PC-3 (cell line): ENCODE measurements at regions not wholly inside any gene's neighbourhood (a gene's known extent, or its start where the extent isn't known, plus 50 kb on each side); places are given as distances from the start of the nearest gene placed in this dataset.

Experiments
- ATAC-seq: fragments of 200-7000 bp; cut with Tn5 transposase; 2 replicates; pipeline ENCODE4 v1.9.1; 2020; ENCODE audit warnings: mild to moderate bottlenecking, moderate library complexity
- BruUV-seq: library from RNA; stranded (reverse); fragments of 400-500 nt; replicated peaks from 2 replicates; lab custom pipeline; 2021; lab: Mats Ljungman, UMichigan
- CTCF ChIA-PET: fragments of 300-600 bp; sonication (Branson Sonifier 250); formaldehyde crosslinking; loops from one replicate; lab custom pipeline; 2022; ENCODE audit warnings: antibody characterized with exemption; lab: Charles Lee
- POLR2A ChIA-PET: fragments of 300-600 bp; sonication (Branson Sonifier 250); formaldehyde crosslinking; loops from one replicate; lab custom pipeline; 2022; ENCODE audit warnings: antibody characterized with exemption; ENCODE audit not compliant: unreplicated experiment; lab: Charles Lee
- DNase-seq: peaks from one replicate; pipeline ENCODE4 v3.0.0-alpha.2; 2015
- H2AFZ ChIP-seq: fragments of 300-600 bp; sonication (generic); 2 replicates; pipeline ENCODE4 v1.6.0; 2016; ENCODE audit warnings: antibody characterized with exemption, low read length
- H3F3A ChIP-seq: fragments of 300-600 bp; sonication (generic); one replicate; pipeline ENCODE4 v1.6.0; 2017; ENCODE audit warnings: antibody characterized with exemption, low read length, control low read depth, mild to moderate bottlenecking; ENCODE audit not compliant: unreplicated experiment
- H3K27ac ChIP-seq: fragments of 300-600 bp; sonication (generic); 2 replicates; pipeline ENCODE4 v1.5.1; 2016; ENCODE audit warnings: mild to moderate bottlenecking, low read length
- H3K27me3 ChIP-seq: fragments of 300-600 bp; sonication (generic); 2 replicates; pipeline ENCODE4 v1.6.1; 2016; ENCODE audit warnings: low read length, mixed read lengths
- H3K36me3 ChIP-seq: fragments of 300-600 bp; sonication (generic); 2 replicates; pipeline ENCODE4 v1.6.1; 2016; ENCODE audit warnings: low read depth, mixed run types, low read length, mixed read lengths
- H3K4me1 ChIP-seq: fragments of 300-600 bp; sonication (generic); 2 replicates; pipeline ENCODE4 v1.5.1; 2016; ENCODE audit warnings: low read length; ENCODE audit not compliant: insufficient read depth
- H3K4me2 ChIP-seq: fragments of 300-600 bp; sonication (generic); 2 replicates; pipeline ENCODE4 v1.6.0; 2016; ENCODE audit warnings: low read length
- H3K4me3 ChIP-seq: fragments of 300-600 bp; sonication (generic); 2 replicates; pipeline ENCODE4 v1.5.1; 2016; ENCODE audit warnings: mild to moderate bottlenecking, low read length, mixed read lengths
- H3K79me2 ChIP-seq: fragments of 300-600 bp; sonication (generic); 2 replicates; pipeline ENCODE4 v1.6.1; 2017; ENCODE audit warnings: low read length, mixed read lengths
- H3K9ac ChIP-seq: fragments of 300-600 bp; sonication (generic); 2 replicates; pipeline ENCODE4 v1.6.0; 2016; ENCODE audit warnings: mild to moderate bottlenecking, low read length
- H3K9me2 ChIP-seq: fragments of 300-600 bp; sonication (generic); replicated peaks from 2 replicates; pipeline ENCODE4 v1.6.1; 2016; ENCODE audit warnings: mixed run types, low read length, mixed read lengths
- H3K9me3 ChIP-seq: fragments of 300-600 bp; sonication (generic); 2 replicates; pipeline ENCODE4 v1.6.1; 2016; ENCODE audit warnings: low read length, mixed read lengths
- H4K20me1 ChIP-seq: fragments of 300-600 bp; sonication (generic); 2 replicates; pipeline ENCODE4 v1.6.1; 2016; ENCODE audit warnings: low read length, mixed read lengths
- EZH2 ChIP-seq: fragments of 300-600 bp; sonication (generic); IDR thresholded peaks from one replicate; pipeline ENCODE4 v1.6.1; 2017; ENCODE audit warnings: antibody characterized with exemption, mild to moderate bottlenecking, low read length; ENCODE audit not compliant: unreplicated experiment
- EZH2phosphoT487 ChIP-seq: fragments of 300-600 bp; sonication (generic); IDR thresholded peaks from 2 replicates; pipeline ENCODE4 v1.6.1; 2018; ENCODE audit warnings: mild to moderate bottlenecking, antibody characterized with exemption, low read length, borderline replicate concordance
- intact Hi-C: fragments of 100-400 bp; cut with micrococcal nuclease; formaldehyde crosslinking; loops from 2 replicates; pipeline ENCODE4 v1.9.0; 2023
- TF ChIP-seq, protein P1 (sequence below): fragments of 300-600 bp; sonication (generic); conservative IDR thresholded peaks from 2 replicates; pipeline ENCODE4 v1.5.1; 2017; ENCODE audit warnings: antibody characterized with exemption, low read depth, mild to moderate bottlenecking, low read length

DNA sequence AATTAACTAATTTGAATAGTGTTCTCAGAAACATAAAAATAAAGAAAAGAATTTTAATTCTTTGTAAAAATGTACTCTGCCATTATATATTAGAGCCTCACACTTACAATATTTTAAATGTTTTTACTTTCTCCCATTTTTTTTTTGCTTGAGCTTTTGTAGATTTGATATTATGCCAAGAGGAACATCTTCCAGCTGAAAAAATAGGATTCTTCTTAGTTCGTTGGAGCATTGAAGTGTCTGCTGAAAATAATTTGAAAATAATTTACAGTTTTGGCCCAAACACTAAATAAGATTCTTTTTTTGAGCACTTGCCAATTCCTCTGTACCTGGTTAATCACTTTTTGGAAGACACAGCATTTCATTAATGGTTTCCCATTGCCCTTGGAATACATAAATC, 175.0 kb upstream of the COL11A1 start:
- no peak overlapping the region for H3K4me2 ChIP-seq
- no peaks in the 10 kb centered on the region for H3K36me3 ChIP-seq
- H3K9ac ChIP-seq: no peak overlapping the region
- no peak overlapping the region for H3K4me3 ChIP-seq
- TF ChIP-seq, protein P1, sequence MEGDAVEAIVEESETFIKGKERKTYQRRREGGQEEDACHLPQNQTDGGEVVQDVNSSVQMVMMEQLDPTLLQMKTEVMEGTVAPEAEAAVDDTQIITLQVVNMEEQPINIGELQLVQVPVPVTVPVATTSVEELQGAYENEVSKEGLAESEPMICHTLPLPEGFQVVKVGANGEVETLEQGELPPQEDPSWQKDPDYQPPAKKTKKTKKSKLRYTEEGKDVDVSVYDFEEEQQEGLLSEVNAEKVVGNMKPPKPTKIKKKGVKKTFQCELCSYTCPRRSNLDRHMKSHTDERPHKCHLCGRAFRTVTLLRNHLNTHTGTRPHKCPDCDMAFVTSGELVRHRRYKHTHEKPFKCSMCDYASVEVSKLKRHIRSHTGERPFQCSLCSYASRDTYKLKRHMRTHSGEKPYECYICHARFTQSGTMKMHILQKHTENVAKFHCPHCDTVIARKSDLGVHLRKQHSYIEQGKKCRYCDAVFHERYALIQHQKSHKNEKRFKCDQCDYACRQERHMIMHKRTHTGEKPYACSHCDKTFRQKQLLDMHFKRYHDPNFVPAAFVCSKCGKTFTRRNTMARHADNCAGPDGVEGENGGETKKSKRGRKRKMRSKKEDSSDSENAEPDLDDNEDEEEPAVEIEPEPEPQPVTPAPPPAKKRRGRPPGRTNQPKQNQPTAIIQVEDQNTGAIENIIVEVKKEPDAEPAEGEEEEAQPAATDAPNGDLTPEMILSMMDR: no peak
- no peak for TF ChIP-seq EZH2
- no peak for TF ChIP-seq EZH2phosphoT487
- H2AFZ ChIP-seq: no peak overlapping the region
- no peaks in the 10 kb centered on the region for H3K79me2 ChIP-seq
- no peaks in the 10 kb centered on the region for H3F3A ChIP-seq
- POLR2A ChIA-PET: no interaction called here
- H4K20me1 ChIP-seq: no peaks in the 10 kb centered on the region
- no peaks in the 10 kb centered on the region for H3K9me3 ChIP-seq
- H3K9me2 ChIP-seq: no peaks in the 10 kb centered on the region
- H3K27ac ChIP-seq: no peak overlapping the region
- DNase-seq: no peak
- H3K27me3 ChIP-seq: peaks cover 7% of the 10 kb centered on the region; the same call in 1 of the 2 replicates
- no TSS peak for BruUV-seq
- no peak for ATAC-seq
- H3K4me1 ChIP-seq: no peaks in the 10 kb centered on the region
- intact Hi-C loops: no loop called here
- CTCF ChIA-PET: no interaction called here

DNA sequence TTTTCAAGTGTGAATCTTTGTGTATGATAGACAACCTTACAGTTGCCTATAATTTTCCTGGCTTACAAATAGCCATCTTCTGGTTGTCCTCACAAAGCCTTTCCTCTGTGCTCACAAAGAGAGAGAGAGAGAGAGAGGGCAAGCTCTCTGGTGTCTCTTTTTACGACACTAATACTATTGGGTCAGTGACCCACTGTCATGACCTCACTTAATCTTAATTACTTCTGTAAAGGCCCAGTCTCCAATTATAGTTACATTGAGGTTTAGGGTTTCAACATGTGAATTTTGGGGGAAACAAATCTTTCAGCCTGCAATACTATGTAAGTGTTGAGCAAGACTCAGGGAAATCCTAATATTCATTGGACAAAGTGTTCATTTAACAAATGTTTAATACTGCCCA, 167.4 kb upstream of the COL11A1 start:
- Histone ChIP-seq H3K9ac (no peak overlapping the region), H3K9me3 (no peaks in the 10 kb centered on the region), H3K36me3 (no peaks in the 10 kb centered on the region), H3F3A (no peaks in the 10 kb centered on the region), H3K27ac (no peak overlapping the region), H3K9me2 (no peaks in the 10 kb centered on the region), H3K27me3 (no peaks in the 10 kb centered on the region), H4K20me1 (no peaks in the 10 kb centered on the region), H3K4me1 (no peaks in the 10 kb centered on the region), H3K4me2 (no peak overlapping the region), H2AFZ (no peak overlapping the region), H3K79me2 (no peaks in the 10 kb centered on the region), H3K4me3 (no peak overlapping the region)
- POLR2A ChIA-PET: no interaction called here
- TF ChIP-seq EZH2phosphoT487 (no peak), EZH2 (no peak)
- TF ChIP-seq, protein P1: no peak
- no peak for ATAC-seq
- intact Hi-C loops: no loop called here
- no TSS peak for BruUV-seq
- CTCF ChIA-PET: no interaction called here
- no peak for DNase-seq

DNA sequence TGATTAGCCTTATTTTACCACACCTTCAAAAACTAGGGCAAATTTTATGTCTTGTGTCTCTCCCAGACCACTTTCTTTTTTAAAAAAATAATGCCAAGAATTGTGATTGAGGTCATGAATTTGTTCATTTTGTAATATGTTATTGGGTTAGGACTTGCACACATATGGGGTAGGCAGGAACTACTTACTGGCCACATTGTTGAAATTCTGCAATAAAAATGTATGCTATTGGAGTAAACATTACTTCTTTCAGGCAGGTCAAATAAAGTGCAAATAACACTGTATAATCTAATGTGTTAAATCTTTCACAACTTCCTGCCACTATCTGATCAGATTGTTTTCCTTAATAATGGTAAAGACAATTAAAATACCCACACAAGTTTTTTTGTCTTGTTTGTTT, 166.6 kb upstream of the COL11A1 start:
- POLR2A ChIA-PET: no interaction called here
- intact Hi-C loops: no loop called here
- CTCF ChIA-PET: no interaction called here
- Histone ChIP-seq H3K4me3 (no peak overlapping the region), H3K27ac (no peak overlapping the region), H3K9me2 (no peaks in the 10 kb centered on the region), H3K9ac (no peak overlapping the region), H3K79me2 (no peaks in the 10 kb centered on the region), H3K9me3 (no peaks in the 10 kb centered on the region), H4K20me1 (no peaks in the 10 kb centered on the region), H3K4me1 (no peaks in the 10 kb centered on the region), H3K4me2 (no peak overlapping the region), H3K27me3 (no peaks in the 10 kb centered on the region), H3K36me3 (no peaks in the 10 kb centered on the region), H2AFZ (no peak overlapping the region), H3F3A (no peaks in the 10 kb centered on the region)
- DNase-seq (no peak), ATAC-seq (no peak)
- TF ChIP-seq, protein P1: no peak
- TF ChIP-seq EZH2: no peak
- no peak for TF ChIP-seq EZH2phosphoT487
- no TSS peak for BruUV-seq
